Dermis blood vessel endothelial cell (primary cell): ENCODE measurements at regions not wholly inside any gene's neighbourhood (a gene's known extent, or its start where the extent isn't known, plus 50 kb on each side); places are given as distances from the start of the nearest gene placed in this dataset.
A peak's percentile ranks its signal among the peaks of the same experiment; 100 is the strongest.

Experiments
- DNase-seq: peaks from one replicate; pipeline ENCODE4 v3.0.0; 2010

DNA sequence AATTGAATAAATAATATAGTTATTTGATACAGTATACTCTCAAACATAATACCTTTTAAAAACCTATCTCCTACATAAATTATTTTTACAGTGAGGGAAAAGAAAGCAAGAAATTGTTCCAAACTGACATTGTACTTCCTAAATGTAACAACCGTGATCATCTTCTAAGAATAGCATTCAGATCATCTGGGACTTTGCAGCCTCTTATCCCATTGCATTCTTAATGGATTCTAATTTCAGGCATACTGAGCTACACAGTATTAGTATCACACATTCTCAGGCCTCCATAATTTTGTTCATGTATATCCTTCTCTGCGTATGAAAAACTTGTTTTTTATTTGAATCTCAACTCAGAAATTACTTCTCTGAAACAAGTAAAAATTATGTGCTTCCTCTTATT is 1134.7 kb upstream of the CDH2 start:
- no peak for DNase-seq

DNA sequence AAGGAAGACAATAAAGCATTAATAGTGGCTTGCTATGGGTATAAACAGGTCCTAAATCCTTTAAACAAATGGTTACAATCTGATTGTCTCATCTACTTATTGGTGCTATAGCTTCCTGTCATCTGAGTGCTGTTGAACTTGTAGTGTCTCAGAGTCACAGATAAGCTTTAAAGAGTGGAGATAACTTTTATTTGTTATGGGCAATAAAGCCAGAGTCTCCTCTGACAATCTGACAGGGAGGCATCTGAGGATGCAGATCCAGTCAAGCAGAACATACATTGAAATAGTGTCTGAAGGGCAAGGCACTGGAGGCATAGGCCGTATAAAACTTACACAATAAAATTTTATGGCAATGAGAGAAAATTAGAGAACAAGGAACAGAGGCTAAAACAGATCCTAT is 1132.4 kb upstream of the CDH2 start:
- no peak for DNase-seq

DNA sequence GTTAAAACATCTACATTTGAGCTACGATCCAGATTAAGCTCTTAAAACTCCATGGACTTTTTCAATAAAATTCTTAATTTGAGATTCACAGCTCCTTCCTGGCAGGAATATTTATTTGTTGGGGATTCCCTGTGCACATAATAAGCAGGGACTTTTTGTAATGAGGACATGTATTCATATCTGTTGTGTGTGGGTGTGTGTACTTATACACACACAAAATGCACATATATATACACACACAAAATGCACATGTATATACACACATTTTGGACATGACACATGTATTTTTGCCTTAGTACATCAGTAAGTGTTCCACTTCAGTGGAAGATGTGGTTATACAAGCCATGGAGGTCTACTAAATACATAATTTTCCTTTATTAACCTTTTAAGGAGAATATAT is 1131.1 kb upstream of the CDH2 start:
- no peak for DNase-seq

DNA sequence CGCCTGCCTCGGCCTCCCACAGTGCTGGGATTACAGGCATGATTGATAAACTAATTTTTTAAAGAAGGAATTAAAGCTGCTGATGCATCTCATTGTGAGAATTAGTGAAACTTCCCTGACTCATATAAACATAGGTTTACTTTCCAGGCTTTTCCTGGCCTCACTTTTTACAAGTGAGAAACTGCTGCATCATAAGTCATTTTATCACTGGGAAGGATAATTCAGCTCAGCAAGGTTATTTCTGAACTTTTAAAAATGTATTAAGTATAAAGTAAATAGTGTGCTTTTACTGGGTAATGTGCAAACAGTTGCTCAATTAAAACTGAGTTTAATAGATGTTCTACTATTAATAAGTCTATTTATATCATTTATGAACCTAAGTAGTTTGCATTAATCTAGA is 1130.3 kb upstream of the CDH2 start:
- DNase-seq: no peak

DNA sequence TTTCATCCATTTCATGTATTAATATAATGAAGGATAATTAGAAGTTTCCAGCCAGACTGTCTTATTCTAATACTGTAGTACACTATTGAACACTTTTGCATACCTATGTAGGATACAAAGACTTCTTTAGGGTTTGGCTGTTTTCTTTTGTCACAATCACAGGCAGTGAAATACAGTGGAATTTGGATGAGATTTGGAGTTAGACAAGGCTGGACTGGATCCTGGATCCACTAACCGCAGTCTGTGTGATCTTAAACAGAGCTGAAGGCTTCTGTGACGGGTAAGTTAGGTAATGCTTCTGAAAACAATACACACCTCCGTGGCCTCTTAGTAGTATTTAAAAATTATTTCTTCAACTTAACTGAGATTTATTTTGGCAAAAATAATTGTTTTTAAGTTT is 1128.6 kb upstream of the CDH2 start:
- DNase-seq: no peak

DNA sequence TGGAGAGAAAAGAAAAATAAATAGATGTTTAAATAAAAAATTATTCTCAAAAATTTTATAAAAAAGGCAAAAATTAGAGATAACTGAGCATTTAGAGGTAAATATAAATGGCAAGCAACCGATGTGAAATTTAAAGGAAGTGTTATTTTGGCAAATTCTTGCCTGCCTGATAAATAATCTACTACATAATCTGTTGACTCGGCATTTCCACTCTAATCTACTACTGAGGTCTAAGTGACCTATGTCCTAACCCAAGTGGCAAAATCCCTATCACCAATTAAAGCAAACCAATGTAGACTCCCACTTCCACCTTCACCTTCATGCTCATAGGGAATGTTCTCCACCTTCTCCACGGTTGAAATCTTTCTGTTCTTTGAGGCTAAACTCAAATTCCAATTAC is 1124.1 kb upstream of the CDH2 start:
- DNase-seq: no peak

DNA sequence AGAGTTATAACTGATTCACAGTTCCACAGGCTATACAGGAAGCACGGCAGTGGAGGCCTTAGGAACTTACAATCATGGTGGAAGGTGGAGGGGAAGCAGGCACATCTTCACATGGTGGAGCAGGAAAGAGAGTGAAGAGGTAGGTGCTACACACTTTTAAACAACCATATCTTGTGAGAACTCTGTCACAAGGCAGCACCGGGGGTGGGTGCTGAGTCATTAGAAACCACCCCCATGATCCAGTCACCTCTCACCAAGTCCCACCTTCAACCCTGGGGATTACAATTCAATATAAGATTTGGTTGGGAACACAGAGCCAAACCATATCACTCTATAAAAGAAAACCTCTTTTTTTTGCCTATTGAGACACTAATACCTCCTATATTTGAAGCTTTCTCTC is 1108.5 kb upstream of the CDH2 start:
- DNase-seq: no peak

DNA sequence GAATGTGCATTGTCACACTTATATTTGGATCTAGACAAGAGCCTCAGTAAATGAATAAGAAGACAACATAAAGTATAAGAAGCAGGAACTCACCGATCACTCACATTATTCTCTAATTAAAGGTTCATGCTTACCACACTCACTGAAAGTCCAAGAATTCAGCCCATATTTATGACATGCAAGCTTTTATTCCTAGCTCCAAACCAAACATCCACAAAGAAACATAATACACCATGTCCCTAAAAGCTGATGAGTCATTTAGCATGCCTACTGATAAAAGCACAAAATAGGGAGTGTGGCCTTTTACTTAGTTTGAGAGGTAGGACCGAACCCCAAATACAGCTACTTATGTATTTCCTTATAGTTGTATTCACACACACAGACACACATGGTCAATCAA is 1094.6 kb upstream of the CDH2 start:
- no peak for DNase-seq

DNA sequence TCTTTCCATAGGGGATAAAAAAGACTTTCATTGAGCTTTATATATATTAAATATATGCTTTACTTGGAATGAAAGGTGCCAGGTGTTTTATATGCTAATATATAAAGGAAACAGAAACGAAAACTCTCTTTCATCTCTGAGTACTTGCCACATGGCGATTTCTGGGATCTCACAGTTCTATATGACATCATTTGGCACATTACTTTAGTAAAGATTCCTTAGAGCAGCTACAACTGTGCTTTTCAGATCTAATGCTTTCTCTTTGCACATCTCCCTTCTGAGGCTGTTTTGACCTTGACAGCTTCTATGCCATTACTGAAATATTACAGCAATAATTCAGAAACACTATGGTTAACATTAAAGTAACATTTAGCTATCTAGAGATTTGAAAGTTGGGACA is 1082.9 kb upstream of the CDH2 start:
- DNase-seq: no peak

DNA sequence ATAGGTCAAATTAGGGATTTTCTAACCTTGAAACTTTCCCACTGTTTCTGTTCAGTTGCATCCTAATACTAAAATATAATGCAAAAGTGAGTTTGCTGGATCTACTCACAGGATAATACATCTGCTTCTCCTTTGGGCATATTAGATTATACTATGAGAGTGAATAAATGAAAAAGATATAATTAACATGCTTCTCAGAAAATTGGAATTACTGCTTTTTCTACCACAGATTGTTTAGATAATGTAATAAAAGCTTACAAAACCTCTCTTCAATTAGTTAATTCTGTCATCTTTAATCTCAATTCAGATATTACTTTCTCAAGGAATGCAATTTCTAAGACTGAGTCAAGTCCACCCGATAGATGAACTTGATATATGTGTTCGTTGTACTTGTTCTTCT is 1077.2 kb upstream of the CDH2 start:
- DNase-seq: no peak

DNA sequence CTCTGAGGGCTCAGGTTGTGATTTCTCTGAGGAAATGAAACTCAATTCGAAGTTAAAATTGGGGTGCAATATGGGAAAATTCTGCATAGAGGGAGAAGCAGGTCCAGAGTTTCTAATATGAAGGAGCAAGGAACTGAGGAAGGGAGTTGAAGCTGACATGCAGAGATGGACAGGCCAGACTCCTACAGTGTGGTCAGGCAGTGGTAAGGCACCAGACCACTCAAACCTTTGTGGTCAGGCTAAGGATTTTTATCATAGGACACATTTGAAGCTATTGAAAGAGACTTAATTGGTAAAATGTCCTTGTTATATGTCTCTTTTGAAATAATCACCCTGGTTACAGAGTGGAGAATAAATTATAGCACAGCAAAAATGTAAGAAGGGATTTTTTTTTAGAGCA is 1074.8 kb upstream of the CDH2 start:
- DNase-seq: no peak

DNA sequence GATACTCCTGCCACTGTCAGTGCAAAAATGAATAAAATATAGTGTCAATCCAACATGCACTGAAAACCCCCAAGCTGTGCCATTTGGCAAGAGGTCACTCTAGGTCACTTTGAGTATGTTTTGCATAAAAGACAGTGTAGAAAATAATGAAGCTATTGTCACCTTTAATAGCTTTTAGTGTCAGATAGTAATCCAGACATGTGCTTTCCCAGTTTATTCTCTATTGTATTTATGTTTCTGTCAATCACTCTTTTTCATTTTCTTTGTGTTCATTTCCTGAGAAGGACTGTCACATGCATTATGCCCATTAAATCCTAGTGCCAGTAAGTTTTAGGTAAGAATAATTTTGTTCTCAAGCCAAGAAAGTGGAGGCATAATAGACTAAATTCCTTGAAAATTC is 1073.9 kb upstream of the CDH2 start:
- no peak for DNase-seq

DNA sequence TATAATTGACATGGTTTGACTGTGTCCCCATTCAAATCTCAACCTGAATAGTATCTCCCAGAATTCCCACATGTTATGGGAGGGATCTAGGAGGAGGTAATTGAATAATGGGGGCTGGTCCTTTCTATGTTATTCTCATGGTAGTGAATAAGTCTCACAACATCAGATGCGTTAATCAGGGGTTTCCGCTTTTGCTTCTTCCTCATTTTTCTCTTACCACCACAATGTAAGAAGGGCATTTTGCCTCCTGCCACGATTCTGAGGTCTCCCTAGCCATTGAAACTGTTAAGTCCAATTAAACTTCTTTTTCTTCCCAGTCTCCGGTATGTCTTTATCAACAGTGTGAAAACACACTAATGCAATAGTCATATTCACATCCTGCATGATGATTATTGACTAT is 1073.3 kb upstream of the CDH2 start:
- no peak for DNase-seq

DNA sequence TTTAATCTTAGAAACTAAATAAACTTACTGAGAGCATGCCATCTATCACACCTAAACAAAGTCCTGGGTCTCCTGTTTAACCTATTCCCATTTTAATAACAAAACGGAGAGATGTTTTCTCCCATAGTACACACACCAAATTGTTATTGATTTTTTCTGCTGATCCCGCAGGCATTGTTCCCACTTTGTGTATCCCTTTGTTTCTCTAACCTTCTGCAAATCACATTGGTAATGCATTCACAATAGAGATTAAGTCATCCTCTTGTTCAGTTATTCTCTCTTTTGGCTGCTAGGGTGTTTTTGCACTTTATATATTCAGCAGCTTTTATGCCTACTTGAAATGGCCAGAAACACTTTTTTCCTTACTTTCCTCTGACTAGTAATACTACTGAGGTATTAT is 1071.9 kb upstream of the CDH2 start:
- DNase-seq: no peak

DNA sequence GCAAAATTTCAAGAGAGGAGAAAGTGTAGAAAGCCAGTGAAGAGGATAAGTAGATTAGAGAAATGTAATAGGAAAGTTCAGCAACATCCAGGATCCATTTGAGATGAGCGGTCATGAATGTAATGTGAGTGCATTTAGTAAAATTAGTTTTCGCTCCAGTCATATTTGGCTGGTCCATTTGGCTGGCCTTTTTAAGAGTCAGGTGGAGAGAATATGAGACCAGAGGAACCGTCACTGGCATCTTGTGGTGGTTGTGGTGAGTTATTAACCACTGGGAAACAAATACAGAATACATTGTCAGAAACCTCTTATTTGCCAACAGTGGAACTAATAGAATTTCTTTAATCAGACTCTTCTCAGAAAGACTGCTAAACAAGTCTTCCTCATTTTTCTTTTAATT is 1064.3 kb upstream of the CDH2 start:
- no peak for DNase-seq

DNA sequence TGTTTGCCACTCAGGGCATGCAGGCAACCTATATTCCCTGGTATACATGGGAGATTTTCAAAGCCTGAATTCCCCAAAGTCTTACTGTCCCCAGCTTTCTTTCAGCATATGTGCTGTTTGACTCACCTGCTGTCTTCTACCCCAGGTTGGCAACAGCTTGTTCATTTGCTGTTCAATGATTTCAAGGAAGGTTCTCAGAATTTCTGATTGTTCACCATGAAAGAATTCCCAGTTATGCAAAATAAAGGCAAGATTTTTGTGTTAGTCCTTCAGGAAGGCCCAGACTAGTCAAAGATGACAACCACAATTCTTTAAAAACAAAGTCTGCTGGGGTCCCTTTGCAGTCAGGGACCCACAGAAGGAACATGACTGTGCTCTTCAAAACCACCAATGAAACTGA is 1057.8 kb upstream of the CDH2 start:
- DNase-seq: no peak

DNA sequence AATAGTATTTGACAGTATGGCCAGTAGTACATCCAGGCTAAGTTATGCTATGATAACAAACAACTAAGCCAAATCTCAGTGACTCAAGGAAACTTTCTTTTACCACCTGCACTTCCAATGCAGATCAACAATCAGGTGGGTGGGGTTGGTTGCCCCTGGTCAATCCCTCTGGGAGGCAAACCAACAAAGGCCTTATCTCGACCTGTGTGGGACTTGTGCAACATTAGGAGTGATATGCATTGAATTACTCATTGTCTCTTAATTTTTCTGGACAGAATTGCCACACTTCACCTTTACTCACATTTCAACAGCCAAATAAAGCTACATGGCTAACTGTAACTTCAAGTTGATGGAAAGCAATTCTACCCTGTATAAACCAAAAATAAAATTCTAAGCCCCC is 1049.3 kb upstream of the CDH2 start:
- no peak for DNase-seq

DNA sequence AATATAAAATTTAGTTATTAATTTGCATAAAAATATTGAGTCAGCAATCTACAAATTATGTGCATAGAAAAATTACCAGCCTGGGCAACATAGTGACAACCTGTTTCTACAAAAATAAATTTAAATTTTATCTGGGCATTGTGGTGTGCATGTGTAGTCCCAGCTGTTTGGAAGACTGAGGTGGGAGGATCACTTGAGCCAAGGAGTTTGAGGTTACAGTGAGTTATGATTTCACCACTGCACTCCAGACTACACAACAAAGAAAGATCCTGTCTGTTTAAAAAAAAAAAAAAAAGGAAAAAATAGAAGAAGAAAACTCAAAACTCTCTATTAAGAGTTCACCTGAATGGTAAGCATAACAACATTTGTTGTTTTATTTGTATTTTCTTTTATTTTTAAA is 1048.4 kb upstream of the CDH2 start:
- DNase-seq: no peak

DNA sequence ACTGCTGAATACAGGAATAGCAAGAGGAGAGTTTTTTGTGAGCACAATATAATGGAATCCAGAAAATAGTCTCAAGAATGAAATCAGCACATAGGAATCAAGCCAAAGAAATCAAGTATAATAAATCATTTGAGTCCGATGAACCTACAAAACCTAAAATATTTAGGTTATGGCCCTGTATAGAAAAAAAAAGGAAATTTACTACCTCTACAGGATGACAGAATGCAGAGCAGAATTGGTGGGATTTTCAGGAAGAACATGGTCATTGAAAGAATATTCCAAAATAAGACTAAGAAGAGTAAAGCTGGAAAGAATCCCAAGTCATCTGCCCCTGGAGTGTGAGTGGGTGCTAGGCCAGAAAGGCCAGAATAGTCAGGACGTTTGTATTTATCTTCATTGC is 1041.2 kb upstream of the CDH2 start:
- no peak for DNase-seq

DNA sequence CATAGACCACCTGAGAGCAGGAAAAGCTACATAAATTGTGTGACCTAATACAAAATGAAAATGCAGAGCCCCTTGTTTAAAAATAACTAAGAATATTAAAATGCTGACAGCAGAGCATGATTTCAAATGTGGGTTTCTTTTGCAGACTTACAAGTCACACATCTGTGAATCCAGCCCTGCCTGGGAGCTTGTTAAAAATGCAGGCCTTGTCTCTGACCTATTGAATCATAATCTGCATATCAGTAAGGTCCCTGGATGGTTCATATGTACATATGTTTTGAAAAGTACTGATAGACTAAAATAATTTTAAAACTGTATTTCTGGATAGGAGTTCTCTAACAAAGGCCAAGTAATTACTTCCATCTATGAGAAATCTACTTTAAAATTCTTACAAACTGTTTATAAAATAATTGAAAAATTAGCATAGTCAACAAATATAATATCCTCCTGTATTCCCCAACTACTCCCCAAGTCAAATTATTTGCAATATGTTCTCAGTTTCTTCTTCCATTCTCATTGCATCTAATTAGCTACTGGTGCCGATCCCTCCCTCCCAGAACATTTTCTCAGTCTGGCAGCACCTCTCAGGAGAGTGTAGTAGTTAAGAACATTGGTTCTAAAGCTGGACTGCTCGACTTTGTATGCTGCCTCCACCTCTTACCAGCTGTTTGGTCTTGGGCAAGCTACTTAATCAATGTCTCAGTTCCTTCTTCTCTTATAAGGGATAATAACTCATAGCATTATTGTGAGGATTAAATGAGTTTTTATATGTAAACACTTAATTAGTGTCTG is 1040.4 kb upstream of the CDH2 start:
- DNase-seq: no peak

DNA sequence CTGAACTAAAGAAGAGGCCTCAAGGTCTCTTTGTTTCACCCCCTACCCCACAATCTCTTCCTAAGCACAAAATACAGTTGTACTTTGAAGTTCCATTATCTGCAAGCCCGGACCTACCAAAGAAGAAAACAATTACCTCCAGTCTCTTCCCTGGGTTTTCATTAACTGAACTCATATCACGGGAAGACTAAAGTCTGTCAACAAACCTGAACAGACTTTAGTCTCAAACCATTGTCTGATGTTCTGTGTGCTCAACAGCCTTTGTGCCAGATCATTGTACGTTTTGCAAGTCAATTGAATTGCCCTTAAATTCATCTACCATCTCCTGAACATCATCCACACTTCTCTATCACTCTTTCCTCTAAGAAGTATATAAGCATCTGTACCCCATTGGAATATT is 1021.9 kb upstream of the CDH2 start:
- no peak for DNase-seq

DNA sequence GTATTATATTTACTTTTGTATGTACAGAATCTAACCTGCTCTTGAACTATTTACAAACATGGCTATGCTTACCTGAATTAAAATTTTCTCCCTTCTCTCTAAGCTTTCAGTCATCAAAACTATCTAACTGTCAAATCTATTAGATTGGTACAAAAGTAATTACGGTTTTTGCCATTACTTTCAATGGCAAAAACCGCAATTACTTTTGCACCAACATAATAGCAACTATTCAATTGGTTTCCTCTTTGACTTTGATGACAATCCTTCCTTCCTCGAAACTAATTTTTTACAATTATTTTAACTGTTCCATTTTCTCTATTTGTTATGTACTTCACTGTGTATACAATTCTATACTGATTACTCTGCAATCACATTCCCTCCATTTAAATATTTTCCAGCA is 1019.4 kb upstream of the CDH2 start:
- no peak for DNase-seq

DNA sequence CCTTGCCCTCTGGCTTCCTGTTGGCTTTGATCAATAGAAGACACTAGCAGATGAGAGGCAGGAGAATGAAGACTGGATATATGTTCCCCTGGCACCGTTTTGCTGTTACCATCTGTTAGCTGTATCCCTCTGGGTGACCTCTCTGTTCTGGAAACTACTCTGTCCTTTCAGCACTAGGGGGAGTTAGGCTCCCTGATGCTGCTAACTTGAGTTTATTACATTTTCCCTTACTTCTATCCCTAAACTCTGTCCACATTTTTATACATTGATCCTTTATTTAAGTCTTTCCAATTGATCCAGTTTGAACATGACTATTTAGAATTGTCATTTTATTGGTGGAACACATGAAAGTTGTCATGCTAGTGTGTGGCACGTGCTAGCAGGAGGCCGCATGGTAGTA is 1014.3 kb upstream of the CDH2 start:
- peak; percentile 35 for DNase-seq

DNA sequence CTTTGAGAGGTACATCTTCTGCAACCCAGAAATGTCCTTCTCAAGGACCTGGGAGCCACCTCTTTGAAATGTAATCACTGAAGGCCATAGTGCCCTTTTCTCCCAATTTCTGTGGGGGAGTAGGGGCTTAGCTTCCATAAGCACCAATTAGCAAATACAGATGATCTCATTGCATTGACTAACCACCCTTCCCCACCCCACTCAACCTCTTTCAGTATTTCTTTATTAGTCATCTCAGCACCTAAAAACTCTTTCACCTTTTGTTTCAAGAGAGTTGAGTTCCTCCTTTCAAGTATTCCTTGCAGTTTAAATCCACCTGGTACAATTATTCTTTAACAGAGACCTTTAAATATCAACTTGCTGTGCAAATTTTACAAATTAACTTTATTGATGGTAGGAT is 1011.8 kb upstream of the CDH2 start:
- DNase-seq: no peak

DNA sequence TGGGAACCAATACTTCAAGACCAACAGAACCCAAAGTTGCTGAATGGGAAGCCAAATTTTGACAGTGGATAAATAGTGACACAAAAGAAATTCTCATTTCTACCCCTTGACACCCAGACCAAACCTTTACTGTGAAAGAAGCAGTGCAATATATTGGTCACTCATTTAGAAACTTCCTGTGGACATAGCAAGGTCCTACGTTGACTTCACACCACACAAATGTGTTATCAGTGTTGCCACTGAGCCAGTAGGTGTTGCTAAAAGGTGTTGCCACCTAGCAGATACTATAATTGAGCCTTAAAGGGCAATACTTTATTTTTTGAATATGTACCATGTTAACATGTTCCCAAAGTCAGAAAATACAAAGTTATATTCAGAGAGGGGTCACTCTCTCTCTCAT is 1008.9 kb upstream of the CDH2 start:
- no peak for DNase-seq

DNA sequence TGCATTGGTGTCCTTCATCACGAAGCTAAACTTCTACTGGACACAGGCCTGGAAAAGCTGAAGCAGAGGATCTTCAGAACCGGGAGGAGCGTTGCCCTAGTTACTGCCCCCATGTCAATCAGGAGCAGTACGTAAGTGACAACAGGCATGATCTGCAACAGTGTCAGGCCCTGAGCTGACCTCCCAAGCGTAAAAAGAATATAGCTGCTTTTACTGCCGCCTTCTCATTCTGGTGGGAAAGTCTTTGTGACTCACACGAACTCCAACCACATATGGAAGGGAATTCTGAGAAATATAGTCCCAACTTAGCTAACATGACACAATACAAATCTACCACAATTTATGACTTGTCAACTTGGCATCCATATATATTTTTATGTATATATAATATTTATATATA is 1007.7 kb upstream of the CDH2 start:
- DNase-seq: no peak
